Calu3 (cell line): ENCODE measurements at regions not wholly inside any gene's neighbourhood (a gene's known extent, or its start where the extent isn't known, plus 50 kb on each side); places are given as distances from the start of the nearest gene placed in this dataset.

Source experiments
- BruUV-seq: library from RNA; stranded (reverse); fragments of 400-500 nt; replicated peaks from 2 replicates; lab custom pipeline; 2021; lab: Mats Ljungman, UMichigan
- CTCF ChIA-PET: fragments of 300-600 bp; sonication (Branson Sonifier 250); formaldehyde crosslinking; loops from one replicate; lab custom pipeline; 2022; ENCODE audit warnings: antibody characterized with exemption; lab: Charles Lee
- DNase-seq: peaks from one replicate; pipeline ENCODE4 v3.0.0; 2022
- H3K27ac Mint-ChIP-seq: one replicate; pipeline ENCODE4 v1.8.0; 2022; ENCODE audit warnings: mixed read lengths; ENCODE audit not compliant: unreplicated experiment
- H3K27me3 Mint-ChIP-seq: one replicate; pipeline ENCODE4 v1.8.0; 2022; ENCODE audit warnings: mixed read lengths; ENCODE audit not compliant: unreplicated experiment
- H3K36me3 Mint-ChIP-seq: one replicate; pipeline ENCODE4 v1.8.0; 2022; ENCODE audit warnings: mild to moderate bottlenecking, moderate library complexity, mixed read lengths; ENCODE audit not compliant: insufficient read depth, unreplicated experiment
- H3K4me1 Mint-ChIP-seq: one replicate; pipeline ENCODE4 v1.8.0; 2022; ENCODE audit warnings: mild to moderate bottlenecking, low read depth, mixed read lengths; ENCODE audit not compliant: unreplicated experiment
- H3K4me3 Mint-ChIP-seq: one replicate; pipeline ENCODE4 v1.8.0; 2022; ENCODE audit warnings: mild to moderate bottlenecking, low read depth, moderate library complexity, mixed read lengths; ENCODE audit not compliant: unreplicated experiment
- H3K9me3 Mint-ChIP-seq: one replicate; pipeline ENCODE4 v1.8.0; 2022; ENCODE audit warnings: low read depth, mixed read lengths; ENCODE audit not compliant: unreplicated experiment
- intact Hi-C: fragments of 100-400 bp; cut with micrococcal nuclease; formaldehyde crosslinking; loops from one replicate; pipeline ENCODE4 v1.10.0; 2022; ENCODE audit not compliant: unreplicated experiment
- TF ChIP-seq, protein P1 (sequence below): fragments of 200-600 bp; IDR thresholded peaks from one replicate; pipeline ENCODE4 v1.8.0; 2022; ENCODE audit warnings: antibody characterized with exemption; ENCODE audit not compliant: unreplicated experiment

DNA sequence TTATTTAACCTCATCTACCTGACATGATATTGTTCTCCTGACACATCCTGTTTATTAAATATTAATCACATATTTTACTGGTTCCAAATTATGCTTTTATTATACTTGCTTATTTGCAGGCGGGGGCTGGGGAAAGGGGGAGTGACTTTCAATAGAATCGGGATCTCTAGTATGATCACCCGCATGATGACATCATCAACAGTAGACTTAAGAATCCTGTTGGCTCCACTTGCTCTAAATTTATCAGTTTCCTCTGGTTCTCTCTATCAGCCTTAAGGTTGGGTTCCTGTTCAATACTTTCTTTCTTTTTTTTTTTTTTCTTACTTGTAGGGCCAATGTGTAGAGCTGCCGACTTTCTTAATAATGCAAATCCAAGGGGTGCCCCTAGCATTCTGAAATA is 317.5 kb downstream of the BCHE start:
- TF ChIP-seq, protein P1, sequence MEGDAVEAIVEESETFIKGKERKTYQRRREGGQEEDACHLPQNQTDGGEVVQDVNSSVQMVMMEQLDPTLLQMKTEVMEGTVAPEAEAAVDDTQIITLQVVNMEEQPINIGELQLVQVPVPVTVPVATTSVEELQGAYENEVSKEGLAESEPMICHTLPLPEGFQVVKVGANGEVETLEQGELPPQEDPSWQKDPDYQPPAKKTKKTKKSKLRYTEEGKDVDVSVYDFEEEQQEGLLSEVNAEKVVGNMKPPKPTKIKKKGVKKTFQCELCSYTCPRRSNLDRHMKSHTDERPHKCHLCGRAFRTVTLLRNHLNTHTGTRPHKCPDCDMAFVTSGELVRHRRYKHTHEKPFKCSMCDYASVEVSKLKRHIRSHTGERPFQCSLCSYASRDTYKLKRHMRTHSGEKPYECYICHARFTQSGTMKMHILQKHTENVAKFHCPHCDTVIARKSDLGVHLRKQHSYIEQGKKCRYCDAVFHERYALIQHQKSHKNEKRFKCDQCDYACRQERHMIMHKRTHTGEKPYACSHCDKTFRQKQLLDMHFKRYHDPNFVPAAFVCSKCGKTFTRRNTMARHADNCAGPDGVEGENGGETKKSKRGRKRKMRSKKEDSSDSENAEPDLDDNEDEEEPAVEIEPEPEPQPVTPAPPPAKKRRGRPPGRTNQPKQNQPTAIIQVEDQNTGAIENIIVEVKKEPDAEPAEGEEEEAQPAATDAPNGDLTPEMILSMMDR = no peak
- H3K9me3 Mint-ChIP-seq = no peaks in the 10 kb centered on the region
- H3K4me1 Mint-ChIP-seq = no peaks in the 10 kb centered on the region
- intact Hi-C loops = no loop called here
- no TSS peak for BruUV-seq
- H3K27ac Mint-ChIP-seq = no peak overlapping the region
- DNase-seq = no peak
- CTCF ChIA-PET = no interaction called here
- H3K4me3 Mint-ChIP-seq = no peak overlapping the region
- no peaks in the 10 kb centered on the region for H3K36me3 Mint-ChIP-seq
- H3K27me3 Mint-ChIP-seq = no peaks in the 10 kb centered on the region

DNA sequence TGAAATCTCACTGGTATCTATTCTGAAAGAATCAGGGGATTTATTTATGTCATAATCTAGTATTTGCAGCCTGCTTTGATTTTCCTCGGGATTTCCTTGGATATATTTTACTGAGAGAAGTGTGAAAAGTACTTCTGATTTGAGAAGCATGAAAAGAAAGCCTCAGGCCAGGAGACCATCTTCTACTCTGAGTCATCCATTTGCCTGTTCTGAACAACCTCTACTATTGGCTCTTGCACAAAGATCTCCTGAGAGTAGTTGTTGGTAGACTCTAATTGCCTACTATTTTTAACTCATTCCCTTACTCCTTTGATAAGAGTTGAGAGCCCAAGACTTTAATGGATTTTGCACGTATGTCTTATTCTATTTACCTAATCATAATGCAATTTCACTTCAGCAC is 318.9 kb downstream of the BCHE start:
- CTCF ChIA-PET = no interaction called here
- no peak overlapping the region for H3K4me3 Mint-ChIP-seq
- no peak overlapping the region for H3K27ac Mint-ChIP-seq
- DNase-seq = no peak
- intact Hi-C loops = no loop called here
- no peaks in the 10 kb centered on the region for H3K36me3 Mint-ChIP-seq
- H3K27me3 Mint-ChIP-seq = no peaks in the 10 kb centered on the region
- no TSS peak for BruUV-seq
- H3K4me1 Mint-ChIP-seq = no peaks in the 10 kb centered on the region
- H3K9me3 Mint-ChIP-seq = no peaks in the 10 kb centered on the region
- TF ChIP-seq, protein P1 = no peak

DNA sequence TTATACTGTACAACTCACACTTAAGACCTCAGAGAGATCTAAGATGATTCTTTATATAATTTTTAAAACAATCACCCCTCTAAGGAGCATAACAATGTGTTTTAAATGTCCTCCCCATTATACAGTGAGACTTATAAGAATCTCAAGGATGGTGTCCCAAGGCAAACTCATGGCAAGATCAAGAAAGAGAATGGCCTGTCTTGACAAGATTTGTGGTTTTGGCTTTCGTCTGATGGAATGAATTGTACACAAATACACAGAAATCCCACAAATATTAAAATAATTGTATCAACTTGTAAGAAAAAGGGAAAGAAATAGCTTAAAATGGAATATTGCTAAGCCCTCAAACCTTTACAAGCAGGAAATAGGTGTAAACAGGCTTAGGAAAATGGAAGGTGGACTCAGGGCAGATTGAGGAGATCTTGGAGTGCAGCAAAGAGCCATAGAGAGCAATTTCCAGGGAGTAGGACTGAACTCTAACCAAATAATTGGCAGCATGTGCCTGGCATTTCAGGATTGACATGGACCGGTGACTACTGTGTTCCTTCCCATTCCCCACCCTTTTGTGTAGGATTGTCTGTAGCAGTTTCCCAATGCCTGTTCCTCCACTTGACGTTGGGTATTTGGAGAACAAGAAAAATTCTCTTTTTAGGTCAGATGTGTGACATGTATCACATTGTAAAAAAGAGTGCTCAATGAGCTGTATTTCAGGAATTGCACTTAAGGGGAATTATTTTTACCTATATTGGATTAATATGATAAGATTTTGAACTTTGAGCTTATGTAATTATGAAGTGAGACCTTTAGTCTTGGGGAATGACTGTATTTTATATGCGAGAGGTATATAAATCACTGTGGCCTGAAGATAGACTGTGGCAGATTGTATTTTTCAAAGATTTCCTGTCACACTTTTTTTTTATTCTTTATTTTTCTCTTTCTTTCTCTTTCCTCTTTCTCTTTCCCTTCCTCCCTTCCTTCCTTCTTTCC is 317.8 kb upstream of the SLITRK3 start:
- no peaks in the 10 kb centered on the region for H3K4me1 Mint-ChIP-seq
- no TSS peak for BruUV-seq
- no peaks in the 10 kb centered on the region for H3K27me3 Mint-ChIP-seq
- CTCF ChIA-PET = interaction anchor here (0.6 kb wide), 1 partner anchor 1518 kb away, joined by 4 read pairs; no protein-coding TSS in a partner anchor
- H3K36me3 Mint-ChIP-seq = no peaks in the 10 kb centered on the region
- H3K9me3 Mint-ChIP-seq = peaks cover 9% of the 10 kb centered on the region
- H3K27ac Mint-ChIP-seq = no peak overlapping the region
- no peak overlapping the region for H3K4me3 Mint-ChIP-seq
- DNase-seq = no peak
- TF ChIP-seq, protein P1 = no peak
- intact Hi-C loops = no loop called here

DNA sequence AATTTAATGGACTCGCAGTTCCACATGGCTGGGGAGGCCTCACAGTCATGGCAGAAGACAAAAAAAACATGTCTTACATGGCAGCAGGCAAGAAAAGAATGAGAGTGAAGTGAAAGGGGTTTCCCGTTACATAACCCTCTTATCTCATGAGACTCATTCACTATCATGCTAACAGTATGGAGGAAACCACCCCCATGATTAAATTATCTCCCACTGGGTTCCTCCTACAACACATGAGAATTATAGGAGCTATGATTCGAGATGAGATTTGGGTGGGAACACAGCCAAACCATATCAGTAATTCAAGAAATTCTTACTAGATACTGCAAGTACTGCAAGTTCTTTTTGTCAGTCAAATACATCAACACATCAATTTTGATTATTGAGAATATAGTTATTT is 311.4 kb upstream of the SLITRK3 start:
- Mint-ChIP-seq H3K27me3 (no peaks in the 10 kb centered on the region), H3K9me3 (peaks cover 22% of the 10 kb centered on the region), H3K36me3 (no peaks in the 10 kb centered on the region), H3K27ac (no peak overlapping the region), H3K4me1 (no peaks in the 10 kb centered on the region), H3K4me3 (no peak overlapping the region)
- BruUV-seq = no TSS peak
- no peak for DNase-seq
- CTCF ChIA-PET = no interaction called here
- intact Hi-C loops = no loop called here
- TF ChIP-seq, protein P1 = no peak
